ENCODE measurements at regions not wholly inside any gene's neighbourhood (a gene's known extent, or its start where the extent isn't known, plus 50 kb on each side); places are given as distances from the start of the nearest gene placed in this dataset.
"Not testable (repeated sequence)": the region's sequence is repeated elsewhere in the genome, so short reads cannot be mapped to it uniquely, and the experiment has no call there.

GRCh38 chr3:106276755-106277612 is 408.2 kb upstream of the CBLB start:
- no peak for DNase-seq

DNA sequence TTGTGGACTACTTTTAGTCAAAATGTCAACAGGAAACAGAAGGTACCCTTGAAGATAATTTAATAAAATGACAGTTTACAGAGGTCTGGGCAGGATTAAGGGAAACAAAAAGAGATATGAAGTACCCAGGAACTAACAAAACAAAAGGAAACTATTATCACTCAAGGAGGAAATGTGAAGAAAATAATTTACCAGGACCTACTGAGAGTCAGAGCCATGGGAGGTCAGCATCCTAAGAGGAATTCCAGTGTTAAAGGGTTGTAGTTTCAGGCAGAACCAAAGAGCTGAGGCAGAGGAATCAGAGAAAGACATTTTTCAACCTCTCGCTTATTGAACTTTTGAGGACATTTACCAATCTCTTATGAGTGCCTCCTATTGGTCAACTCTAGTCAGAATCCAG is 408.9 kb upstream of the CBLB start:
- no peak for DNase-seq

DNA sequence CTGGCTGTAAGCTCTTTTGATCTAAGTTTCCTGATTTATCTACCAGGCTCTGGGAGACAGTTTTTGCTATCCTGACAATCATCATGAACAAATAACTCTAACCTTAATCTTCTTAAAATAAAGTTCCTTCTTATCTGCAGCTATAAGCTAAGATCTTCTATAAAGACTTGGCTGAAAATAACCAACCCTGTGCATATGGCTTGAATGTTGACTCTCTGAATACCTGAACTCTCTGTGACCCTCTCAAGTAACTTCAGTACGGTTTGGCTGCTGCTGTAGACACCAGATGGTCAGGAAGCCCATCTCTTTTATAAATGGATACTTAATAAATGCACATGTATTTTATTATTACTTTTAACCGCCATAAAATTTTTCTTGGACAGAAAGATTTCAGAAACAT is 412.4 kb upstream of the CBLB start:
- no peak for DNase-seq

- DNase-seq, result no peak
These were observed 414.1 kb upstream of the CBLB start for GRCh38 chr3:106282943-106283342.

- no peak for DNase-seq
These were observed 420.0 kb upstream of the CBLB start for GRCh38 chr3:106288781-106289180.

GRCh38 chr3:106290304-106290997 is 421.6 kb upstream of the CBLB start:
- no peak for DNase-seq

DNA sequence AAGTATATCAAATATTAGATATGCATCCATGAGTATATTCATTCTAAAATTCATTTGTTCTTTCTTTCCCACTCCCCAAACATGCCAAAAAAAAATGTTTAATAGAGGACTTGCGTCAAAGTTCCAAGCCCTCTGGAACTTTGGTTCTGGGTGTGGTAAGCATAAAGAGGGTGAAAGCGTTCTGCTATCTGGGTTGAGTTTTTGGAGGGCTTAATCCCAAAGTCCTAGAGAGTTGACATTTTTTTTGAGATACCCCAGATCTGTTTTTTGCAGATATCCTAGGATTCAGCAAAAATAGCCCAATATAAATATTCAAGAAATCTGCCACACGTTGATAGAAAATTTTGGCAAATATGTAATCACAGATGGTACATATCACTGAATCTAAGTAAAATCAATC is 424.3 kb upstream of the CBLB start:
- no peak for DNase-seq

DNA sequence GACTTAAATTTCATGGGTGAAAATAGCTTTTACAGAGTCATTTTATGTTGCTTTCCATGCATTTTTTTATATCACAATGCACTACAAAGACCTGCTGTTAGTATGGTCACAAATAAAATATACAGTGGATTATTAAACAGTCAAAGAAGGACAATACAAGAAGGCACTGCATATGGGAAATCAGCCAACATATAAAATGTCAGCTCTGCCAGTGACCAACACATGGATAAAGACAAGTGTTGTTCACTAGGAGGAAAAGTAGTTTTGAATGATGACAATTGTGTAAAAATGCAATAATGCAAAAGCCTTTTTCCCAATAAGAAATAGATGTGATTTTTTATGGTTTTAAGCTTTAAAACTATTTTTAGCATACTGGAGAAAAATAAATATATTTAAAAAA is 425.3 kb upstream of the CBLB start:
- no peak for DNase-seq

DNA sequence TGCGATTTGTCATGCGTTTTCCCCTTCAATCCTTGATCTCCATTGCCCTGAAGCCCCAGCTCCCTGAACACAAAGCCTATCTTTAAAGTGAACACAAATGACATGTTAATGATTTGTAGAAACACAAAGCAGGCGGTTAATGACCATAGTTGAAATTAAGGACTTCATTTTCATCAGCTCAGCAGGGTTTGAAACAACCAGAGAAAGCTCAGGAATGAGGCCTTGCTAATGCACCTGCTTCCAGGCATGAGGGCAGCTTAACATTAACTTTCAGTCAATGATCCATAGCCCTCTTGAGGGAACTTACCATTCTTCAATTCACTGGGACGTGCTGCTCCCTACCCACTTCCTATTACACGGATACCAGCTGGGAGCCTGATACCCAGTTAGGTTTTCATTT is 427.2 kb upstream of the CBLB start:
- DNase-seq, result no peak

- DNase-seq, result no peak
These were observed 430.7 kb upstream of the CBLB start for GRCh38 chr3:106299300-106300098.

DNA sequence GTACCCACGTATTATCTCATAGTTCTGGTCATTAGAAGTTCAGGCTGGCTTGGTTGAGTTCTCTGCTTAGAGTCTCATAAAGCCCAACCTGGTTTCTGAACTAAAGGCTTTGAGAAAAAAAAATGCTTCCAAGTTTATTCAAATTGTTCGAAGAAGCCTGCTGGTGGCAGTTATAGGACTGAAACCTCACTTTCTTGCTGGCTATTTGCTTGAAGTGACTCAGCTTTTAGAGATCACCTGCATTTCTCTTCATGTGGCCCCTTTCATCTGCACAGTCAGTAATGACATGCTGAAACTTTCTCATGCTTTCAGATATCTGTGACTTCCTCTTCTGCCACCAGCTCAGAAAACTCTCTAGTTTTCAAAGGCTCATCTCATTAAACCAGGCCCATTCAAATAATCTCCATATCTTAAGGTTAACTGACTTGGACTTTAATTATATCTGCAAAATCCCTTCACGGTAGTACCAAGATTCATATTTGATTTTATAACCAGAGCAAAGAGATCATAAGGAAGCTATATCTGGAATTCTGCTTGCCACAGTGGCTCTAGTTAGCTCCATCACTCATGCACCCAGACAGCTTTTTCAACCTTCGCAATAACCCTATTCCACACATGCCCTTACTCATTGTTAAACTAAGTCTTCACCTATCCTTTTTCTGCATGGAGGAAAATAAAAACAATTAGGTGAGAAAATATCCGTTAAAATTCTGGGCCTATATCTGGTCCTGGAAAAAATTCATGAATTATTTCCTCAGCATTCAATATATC is 433.8 kb upstream of the CBLB start:
- no peak for DNase-seq

DNA sequence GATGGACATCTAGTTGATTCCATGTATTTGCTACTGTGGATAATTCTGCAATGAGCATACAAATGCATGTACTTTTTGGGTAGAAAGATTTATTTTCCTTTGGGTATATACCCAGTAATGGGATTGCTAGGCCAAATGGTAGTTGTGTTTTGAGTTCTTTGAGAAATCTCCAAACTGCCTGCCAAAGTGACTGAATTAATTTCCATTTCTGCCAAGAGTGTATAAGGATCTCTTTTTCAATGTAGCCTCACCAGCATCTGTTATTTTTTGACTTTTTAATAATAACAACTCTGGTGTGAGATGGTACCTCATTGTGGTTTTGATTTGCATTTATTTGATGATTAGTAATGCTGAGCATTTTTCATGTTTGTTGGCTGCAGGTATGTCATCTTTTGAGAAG is 435.0 kb upstream of the CBLB start:
- no peak for DNase-seq

- DNase-seq, result no peak
These were observed 436.3 kb upstream of the CBLB start for GRCh38 chr3:106305127-106305526.

GRCh38 chr3:106305882-106306435 is 437.1 kb upstream of the CBLB start:
- DNase-seq, result no peak

DNA sequence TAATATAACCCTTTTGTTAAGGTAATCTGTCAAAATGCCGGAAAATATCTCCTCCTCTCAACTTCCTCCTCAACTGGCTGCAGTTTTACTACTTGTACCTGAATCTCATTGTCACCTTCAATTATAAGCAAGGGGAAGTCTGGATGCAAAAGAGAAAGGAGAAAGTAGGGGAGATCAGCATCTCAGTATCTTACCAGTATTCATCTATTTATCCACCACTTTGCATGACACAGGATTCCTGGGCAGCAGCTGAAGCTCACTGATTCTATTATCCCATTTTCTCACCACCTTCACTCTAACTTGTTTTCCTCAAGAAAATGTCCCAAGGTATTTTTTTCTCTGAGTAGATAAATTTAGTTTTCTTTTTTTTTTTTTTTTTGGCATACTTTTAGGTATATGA is 440.5 kb upstream of the CBLB start:
- DNase-seq, result no peak

DNA sequence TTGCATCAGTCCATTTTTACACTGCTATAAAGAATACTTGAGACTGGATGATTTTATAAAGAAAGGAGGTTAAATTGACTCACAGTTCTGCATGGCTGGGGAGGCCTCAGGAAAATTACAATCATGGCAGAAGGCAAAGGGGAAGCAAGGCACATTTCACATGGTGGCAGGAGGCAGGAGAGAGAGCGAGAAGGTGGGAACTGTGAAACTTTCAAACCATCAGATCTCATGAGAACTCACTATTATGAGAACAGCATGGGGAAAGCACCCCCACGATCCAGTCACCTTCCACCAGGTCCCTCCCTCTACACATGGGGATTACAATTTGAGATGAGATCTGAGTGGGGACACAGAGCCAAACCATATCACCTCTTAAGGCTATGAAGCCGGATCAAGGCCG is 441.0 kb upstream of the CBLB start:
- DNase-seq, result not testable (repeated sequence)

- no peak for DNase-seq
These were observed 448.6 kb upstream of the CBLB start for GRCh38 chr3:106317141-106318055.

DNA sequence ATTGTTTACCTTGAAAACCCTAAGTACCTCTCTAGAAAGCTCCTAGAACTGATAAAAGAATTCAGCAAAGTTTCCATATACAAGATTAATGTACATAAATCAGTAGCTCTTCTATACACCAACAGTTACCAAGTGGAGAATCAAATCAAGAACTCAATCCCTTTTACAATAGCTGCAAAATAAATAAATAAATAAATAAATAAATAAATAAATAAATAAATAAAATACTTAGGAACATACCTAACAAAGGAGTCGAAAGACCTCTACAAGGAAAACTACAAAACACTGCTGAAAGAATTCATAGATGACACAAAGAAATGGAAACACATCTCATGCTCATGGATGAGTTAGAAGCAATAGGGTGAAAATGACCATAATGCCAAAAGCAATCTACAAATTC is 452.6 kb upstream of the CBLB start:
- not testable (repeated sequence) for DNase-seq

DNA sequence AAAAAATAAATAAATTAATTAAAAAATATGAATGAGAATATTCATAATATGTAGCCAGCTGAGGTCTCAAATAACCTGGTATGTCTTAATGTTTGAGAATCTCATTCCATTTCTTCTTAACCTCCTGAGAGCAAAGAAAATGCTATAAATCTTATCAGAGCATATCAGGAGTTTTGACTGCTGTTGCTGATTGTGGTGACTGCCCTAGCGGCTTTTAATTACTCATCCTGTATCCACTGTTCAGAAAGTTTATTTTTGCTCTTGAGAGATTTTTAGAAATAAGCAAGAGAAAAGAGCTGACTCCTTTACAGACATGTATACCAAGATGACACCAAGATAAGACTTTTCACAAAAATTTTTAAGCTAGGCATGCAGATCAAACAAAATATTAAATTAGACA is 454.8 kb upstream of the CBLB start:
- DNase-seq, result no peak

DNA sequence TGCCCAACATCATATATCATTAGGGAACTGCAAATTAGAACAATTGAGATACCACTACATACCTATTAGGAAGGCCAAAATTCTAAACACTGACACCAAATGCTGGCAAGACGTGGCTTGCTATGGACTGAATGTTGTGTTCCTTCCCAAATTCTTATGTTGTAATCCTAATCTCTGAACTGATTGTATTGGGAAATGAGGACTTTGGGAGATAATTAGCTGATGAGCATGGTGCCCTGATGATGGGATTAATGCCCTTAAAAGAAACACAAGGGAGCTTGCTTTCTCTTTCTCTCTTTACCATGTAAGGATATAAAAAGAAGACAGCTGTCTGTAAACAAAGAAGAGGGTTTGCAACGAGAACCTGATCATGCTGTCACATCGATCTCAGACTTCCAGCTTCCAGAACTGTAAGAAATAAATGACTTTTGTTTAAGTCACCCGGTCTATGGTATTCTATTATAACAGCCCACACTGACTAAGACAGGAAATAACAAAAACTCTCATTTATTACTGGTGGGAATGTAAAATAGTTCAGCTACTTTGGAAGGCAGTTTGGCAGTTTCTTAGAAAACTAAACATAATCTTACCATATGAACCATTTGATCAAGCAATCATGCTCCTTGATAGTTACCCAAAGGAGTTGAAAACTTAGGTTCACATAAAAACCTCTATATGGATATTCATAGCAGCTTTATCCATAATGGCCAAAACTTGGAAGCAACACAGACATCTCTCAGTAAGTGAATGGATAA is 458.3 kb upstream of the CBLB start:
- no peak for DNase-seq

- no peak for DNase-seq
These were observed 458.8 kb upstream of the CBLB start for GRCh38 chr3:106327696-106328025.

Measured in SW 1271 (cell line).